HTR-8/SVneo (cell line): ENCODE measurements at regions not wholly inside any gene's neighbourhood (a gene's known extent, or its start where the extent isn't known, plus 50 kb on each side); places are given as distances from the start of the nearest gene placed in this dataset.
A peak's percentile ranks its signal among the peaks of the same experiment; 100 is the strongest.
"Not testable (repeated sequence)": the region's sequence is repeated elsewhere in the genome, so short reads cannot be mapped to it uniquely, and the experiment has no call there.

Experiments
- DNase-seq: peaks from one replicate; pipeline ENCODE4 v3.0.0; 2011; ENCODE audit warnings: low spot score, mixed read lengths; ENCODE audit not compliant: insufficient read length
- FAIRE-seq: peaks from 2 replicates; lab custom pipeline; 2011; peaks lifted over from hg19 to GRCh38; lab: Jason Lieb, UNC

DNA sequence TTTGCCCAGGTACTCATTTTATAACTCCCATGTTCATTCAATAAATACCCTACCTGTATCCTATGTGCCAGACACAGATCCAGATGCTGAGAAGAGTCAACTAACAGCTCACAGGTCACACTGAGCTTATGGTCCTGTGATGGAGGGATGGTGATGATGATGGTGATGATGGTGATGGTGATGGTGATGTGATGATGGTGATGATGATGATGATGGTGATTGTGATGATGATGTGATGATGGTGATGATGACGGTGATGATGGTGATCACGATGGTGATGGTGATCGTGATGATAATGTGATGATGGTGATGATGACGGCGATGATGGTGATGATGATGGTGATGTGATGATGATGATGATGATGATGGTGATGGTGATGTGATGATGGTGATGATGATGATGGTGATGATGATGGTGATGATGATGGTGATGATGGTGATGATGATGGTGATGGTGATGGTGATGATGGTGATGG lies 315.6 kb upstream of the SFSWAP start:
- FAIRE-seq, DNase-seq: not testable (repeated sequence)

DNA sequence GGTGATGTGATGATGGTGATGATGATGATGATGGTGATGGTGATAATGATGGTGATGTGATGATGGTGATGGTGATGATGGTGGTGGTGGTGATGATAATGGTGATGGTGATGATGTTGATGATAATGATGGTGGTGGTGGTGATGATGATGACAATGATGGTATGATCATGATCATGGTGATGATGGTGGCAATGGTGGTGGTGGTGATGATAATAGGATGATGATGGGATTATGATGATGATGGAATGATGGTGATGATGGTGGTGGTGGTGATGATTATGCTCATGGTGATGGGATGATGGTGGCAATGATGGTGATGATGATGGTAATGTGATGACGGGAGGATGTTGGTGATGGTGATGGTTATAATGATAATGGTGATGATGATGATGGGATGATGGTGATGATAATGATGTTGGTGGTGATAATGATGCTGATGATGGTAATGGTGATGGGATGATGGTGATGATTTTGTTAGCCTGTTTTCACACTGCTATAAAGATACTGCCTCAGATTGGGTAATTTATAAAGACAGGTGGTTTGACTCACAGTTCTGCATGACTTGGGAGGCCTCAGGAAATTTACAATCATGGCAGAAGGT lies 314.8 kb upstream of the SFSWAP start:
- FAIRE-seq (no peak), DNase-seq (no peak)

DNA sequence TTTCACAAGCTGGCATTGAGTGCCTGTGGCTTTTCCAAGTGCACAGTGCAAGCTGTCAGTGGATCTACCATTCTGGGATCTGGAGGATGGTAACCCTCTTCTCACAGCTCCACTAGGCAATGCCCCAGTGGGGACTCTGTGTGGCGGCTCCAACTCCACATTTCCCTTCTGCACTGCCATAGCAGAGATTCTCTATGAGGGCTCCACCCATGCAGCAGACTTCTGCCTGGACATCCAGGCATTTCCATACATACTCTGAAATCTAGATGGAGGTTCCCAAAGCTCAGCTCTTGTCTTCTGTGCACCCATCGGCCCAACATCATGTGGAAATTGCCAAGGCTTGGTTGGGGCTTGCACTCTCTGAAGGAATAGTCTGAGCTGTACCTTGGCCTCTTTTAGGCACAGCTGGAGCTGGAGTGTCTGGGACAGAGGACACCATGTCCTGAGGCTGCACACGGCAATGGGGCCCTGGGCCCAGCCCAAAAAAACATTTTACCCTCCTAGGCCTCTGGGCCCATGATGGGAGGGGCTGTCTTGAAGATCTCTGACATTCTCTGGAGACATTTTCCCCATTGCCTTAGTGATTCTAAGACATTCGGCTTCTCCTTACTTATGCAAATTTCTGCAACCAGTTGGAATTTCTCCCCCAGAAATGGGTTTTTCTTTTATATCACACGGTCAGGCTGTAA lies 313.3 kb upstream of the SFSWAP start:
- FAIRE-seq (no peak), DNase-seq (no peak)

DNA sequence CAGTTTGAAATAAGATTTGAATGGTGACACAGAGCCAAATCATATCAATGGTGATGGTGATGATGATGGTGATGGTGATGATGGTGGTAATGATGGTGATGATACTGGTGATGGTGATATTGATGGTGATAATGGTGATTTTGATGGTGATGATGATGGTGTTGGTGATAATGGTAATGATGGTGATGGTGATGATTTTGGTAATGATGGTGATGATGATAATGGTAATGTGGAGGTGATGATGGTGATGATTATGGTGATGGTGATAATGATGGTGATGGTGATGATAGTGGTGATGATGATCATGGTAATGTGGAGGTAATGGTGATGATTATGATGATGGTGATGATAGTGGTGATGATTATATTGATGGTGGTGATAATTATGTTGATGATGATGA lies 311.9 kb upstream of the SFSWAP start:
- DNase-seq: no peak
- peak; percentile 36 for FAIRE-seq

DNA sequence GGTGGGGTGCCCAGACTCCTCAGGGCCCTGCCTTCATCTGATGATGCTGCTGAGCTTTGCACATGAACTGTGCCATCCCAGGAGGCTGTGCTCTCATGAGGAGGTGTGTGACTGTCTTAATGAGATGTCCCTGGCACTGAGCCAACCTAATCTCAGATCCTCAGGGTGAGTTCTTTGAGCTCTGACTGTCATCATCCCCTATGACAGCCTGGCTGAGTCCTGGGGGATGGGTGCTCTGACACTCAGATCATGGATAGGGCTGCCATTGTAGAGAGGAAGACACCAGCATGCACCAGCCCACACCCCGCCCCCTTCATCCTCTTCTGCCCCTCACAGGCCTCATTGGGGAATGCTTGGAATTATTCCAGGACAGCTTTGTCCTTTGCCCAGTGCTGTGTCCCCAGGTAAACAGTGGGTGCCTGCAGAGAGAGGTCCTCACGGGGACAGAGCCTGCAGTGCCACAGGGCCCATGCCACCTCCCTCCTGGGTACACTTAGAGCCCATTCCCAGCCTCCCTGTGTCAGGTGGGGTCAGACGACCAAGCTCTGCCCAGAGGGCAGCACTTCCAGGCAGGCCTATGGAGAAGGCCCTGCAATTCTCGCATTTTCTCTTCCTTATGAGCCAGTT lies 310.1 kb upstream of the SFSWAP start:
- not testable (repeated sequence) for FAIRE-seq, DNase-seq

DNA sequence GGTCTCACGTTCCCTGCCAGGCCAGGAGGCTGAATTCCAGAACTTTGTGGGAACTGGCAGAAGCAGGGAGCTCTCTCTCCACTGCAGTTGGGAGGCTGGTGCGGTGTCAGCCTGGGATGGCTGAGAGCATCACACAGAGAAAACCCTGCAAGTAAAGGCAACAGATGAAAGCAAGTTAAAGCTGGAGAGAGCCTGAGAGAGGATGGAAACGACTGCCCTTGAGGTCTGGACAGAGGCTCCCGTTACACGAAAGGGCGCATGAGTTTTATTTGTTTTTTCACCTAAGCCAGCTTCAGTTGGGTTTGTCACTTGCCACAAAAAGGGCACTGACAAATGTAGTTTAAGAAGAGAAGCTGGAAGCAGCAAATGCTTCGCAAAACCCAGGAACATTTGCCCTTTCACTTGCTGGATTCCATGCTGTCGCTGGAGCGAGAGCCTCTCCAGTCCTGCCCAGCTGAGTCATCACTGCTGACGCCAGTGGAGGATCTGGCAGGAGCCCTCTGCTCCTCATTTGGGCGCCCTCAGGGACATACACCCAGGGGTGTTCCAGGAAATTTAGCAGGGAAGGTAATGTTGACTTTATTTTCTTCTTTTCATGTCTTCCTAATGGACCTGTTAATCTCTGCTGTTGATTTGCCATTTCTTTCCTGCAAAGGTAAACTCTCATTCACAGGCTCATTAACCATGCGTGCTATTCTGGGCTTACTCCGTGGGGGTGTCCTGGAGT lies 308.8 kb upstream of the SFSWAP start:
- DNase-seq: not testable (repeated sequence)
- peak; percentile 46 for FAIRE-seq

DNA sequence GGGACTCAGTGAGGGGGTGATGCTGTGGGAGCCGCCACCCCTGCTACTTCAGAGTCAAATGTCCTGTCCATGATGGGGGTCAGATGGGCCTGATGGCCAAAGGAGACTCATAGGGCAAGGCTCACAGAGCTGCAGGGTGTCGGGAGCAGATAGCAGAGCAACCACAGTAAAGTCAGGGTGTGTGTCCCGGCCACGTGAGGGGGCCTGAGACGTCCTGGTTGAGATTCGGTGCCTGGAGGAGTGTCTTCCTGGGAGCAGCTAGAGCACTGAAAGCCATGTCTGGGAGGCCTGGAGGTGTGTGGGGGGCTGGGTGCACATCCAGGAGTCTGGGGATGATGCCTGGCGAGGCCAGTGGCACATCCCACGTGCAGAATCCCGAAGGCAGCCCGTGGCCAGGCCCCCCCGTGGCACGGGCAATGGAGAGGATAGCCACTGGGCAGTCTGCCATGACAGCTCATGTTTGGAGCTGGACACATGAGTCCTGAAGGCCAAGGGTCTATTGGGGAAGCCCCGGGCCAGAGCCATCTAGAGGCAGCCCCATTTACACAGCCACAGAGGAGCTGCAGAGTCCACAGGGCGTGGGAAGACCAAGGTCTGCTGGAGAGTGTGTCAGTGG lies 308.0 kb upstream of the SFSWAP start:
- DNase-seq (no peak), FAIRE-seq (no peak)

DNA sequence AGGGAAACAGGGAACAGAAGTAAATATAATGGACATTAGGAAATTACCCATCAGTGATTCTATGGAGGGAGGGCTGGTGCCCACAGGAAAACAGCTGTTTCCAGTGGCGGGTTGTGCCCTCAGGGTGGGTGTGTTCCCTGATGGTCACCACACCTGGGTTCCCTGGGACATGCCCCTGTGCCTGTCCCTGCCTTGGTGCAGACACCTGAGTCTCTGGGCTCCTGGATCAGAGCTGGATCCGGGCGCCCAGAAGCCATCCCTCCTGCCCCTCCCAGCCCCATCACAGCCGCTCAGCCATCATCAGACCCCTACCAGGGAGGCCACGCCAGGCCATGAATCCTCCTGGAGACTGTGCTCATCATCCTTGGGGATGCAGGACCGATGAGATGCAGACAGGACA lies 307.2 kb upstream of the SFSWAP start:
- DNase-seq (no peak), FAIRE-seq (no peak)

DNA sequence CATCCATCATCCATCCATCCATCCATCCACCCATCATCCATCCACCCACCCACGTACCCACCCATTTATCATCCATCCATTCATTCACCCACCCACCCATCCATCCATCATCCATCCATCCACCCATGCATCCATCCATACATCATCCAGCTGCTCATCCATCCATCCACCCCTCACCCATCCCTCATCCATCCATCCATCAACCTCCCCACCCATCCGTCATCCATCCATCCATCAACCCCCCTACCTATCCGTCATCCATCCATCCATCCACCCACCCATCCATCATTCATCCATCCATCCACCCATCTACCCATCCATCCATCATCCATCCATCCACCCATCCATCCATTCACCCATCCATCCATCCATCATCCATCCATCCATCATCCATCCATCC lies 306.2 kb upstream of the SFSWAP start:
- no peak for FAIRE-seq
- no peak for DNase-seq

DNA sequence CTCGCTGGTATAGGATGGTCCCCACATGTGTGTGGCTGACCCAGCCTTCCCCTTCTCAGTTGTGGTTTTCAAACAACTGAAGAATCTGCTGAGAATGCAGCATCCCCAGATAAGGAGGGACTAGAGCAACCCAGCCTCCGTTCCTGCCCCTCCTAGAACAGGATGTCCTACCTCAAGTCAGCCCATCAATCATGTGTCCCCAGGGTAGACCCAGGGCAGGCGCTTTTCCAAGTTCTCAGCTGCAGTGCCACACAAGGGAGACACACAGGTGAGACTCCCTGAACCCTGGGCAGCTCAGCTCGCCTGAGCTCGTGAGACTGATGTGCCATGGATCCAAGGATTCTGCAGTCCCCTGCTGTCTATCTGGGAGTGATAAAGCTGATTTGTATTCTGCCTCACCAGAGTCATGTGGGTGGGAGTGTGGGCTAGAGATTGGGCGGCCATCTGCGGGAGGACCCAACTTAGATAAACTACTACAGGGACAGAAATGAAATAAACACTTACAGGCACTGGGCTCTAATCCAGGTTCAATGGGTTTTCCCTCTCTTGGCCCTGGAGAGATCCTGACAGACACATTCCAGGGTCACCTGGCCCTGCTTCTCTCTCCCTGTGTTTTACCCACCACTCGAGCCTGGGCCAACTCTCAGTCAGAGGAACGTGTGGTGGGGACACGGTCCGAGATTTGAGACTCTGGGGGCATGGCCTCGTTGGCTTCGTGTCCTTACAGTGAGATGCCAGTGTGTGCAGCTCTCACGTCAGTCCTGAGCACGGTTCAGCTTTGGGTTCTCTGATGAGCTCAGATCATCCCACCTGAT lies 303.5 kb upstream of the SFSWAP start:
- DNase-seq: no peak
- FAIRE-seq: no peak

DNA sequence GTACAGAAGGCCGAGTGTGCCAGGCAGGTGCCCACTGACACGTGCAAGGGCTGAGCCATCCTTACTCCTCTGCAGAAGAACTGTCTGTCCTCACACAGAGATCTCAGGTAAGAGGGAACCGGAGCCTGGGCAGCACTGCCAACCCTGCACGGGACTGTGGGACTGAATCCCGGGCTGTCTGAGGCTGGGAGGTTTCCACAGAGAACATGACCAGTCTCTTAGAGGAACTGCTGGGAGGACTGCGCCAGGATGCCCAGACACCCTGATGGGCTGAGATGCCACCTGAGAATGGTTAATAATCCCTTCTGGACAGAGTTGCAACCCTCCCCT lies 302.9 kb upstream of the SFSWAP start:
- DNase-seq: no peak

DNA sequence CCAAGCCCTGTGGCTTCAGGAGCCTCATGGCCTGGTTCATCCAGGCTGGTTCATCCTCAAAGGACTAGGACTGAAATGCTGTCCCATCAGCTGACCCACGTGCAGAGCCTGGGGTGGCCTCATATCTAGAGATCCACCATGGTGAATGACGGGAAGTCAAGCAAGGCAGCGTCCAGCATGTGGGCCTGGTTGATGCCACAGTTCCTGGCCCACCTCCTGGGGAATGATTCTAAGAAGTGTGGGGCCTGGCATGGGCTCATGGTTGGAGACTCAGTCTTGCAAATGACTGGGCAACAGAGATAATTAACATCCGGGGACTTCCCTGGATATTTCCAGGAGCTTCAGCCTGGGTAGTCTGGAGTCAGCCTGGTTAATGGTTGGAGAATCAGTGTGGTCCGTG lies 302.4 kb upstream of the SFSWAP start:
- FAIRE-seq (no peak), DNase-seq (no peak)

More for the DNA sequence above, 302.9 kb upstream of the SFSWAP start:
- FAIRE-seq: no peak

DNA sequence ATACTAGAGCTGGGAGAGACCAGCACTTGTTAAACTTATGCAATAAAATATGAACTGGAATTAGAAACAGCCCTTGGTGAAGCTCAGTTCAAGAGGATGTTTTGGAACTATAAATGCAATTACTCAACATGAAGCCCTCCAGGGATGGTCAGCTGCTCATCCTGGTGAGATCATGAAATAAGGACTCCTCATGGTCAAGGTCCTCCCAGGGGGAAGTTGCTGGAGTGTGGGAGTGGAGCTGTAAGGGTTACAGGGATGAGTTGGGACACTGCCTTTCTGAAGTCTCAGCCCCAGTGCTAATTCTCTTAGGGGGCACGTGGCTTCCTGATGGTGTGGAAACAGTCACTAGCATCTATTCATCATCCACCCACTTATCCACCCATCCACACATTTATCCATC lies 301.7 kb upstream of the SFSWAP start:
- DNase-seq (no peak), FAIRE-seq (no peak)

DNA sequence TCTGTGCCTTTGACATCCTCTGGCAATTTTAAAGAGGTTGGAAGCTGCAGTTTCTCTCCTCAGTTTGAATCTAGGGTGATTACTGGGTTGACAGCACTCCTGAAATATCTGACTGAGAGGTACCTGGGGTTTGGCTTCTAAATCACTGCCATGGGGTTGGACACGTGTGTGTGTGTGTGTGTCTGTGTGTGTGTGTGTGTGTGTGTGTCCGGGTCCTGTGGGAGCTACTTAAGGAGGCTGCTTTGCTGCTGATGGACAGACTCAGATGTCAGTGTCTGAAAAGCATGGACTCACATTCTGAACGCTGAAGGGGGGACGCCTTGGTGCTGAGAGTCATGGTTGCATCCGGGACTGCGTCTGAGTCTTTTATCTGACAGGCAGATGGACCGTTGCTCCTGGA lies 299.1 kb upstream of the SFSWAP start:
- DNase-seq, FAIRE-seq: not testable (repeated sequence)

DNA sequence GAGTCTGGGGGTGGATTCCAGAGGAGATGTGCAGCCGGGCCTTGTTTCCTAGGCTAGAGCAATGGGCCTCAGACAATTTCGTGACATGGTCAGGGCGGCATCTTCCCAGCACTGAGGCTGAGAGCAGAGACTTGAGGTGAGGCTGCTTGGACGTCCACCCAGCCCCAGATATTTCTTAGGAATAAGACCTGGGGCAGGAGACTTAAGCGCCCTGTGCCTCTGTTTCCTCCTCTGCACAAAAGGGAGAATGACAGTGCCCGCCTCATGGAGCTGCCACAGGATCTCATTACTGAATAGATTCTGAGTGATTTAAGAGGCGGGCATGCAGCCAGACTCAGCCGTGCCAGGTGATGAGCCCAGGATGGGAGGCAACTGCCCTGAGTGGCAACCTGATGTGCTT lies 297.9 kb upstream of the SFSWAP start:
- no peak for DNase-seq
- FAIRE-seq: no peak

DNA sequence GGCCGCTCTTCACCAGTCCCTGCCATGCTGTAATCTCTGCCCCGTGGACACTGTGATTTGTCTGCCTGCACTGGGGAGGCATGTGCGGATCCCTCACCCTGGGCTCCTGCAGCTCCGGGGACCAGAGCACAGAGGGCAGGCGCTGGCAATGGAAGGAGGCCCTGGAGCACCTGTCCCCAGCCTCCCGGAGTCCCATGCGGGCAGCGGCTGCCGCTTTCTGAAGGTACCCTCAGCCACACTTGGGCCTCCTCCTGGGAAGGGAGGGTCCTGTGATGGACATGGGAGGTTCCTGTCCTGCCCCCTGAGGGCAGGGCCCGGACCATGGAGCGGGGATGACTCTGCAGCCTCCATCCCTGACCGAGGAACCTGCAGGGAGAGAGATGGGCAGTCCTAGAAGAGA lies 297.4 kb upstream of the SFSWAP start:
- DNase-seq (no peak), FAIRE-seq (no peak)

DNA sequence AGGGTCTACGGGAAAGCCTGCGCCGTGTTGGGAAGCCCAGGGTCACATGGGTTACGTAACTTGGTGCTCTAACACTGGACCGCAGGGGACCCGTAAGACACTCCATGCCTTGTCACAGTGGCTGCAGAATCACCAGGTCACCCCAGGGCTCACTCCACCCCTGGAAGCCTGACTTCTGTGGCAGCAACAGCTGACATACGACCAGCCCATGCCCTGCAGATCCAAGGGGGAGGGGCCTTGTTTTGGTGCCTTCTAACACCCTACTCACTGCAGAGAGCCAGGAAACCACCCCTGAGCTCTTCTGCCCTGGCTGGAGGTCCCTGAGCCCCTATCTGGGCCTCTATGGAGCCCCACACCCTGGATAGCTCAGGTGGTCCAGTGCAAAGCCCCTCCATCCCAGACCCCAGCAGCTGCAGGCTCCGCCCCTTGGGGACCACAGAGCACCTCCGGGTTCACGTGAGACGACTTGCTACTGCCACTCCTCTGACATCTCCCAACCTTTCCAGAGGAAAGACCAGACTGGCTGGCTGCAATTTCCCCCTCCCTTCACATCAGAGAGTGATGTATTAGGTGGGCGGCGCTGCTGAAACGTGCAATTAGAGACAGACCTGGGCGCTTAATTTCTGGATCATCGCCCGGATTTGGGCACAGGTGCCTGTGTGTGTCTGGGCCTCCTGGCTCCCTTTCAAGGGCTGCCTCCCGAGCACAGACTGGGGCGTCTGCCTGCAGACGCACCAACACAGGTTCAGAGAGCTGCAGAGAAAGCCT lies 296.6 kb upstream of the SFSWAP start:
- DNase-seq, FAIRE-seq: not testable (repeated sequence)

DNA sequence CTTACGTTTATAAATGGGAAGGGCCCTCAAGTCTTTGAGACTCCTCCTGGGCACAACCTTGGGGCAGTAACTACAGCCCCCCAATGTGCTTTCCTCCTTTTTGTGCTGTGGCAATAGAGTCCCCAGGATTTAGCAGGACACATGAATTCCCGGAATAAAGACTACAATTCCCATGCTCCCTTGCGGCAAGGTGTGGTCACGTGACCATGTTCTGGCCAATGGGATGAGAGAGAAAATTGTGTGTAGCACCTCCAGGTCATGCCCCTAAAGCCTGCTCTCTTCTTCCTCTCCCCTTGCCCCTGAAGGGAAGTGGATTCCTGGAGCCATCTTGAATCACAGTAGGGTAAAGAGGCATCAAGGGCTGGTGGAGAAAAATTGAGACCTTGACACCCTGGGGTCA lies 295.1 kb upstream of the SFSWAP start:
- no peak for DNase-seq
- FAIRE-seq: no peak

DNA sequence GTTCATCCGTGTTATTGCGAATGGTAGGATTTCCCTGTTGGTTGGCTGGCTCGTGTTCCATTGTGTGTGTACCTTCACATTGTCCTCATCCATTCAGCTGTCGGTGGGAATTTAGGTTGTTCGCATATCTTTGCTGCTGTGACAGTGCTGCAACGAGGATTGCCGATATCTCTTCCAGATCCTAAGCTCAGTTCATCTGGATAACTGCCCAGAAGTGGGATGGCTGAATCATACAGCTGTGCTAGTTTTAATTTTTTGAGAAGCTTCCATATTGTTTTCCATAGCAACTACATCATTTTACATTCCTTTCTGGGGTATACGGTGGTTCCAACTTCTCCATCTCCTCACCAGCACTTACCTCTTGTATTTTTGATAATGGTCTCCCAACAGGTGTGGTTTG lies 292.8 kb upstream of the SFSWAP start:
- FAIRE-seq: no peak

More for the DNA sequence above, 292.8 kb upstream of the SFSWAP start:
- DNase-seq: no peak
